ENCODE measurements at regions not wholly inside any gene's neighbourhood (a gene's known extent, or its start where the extent isn't known, plus 50 kb on each side); places are given as distances from the start of the nearest gene placed in this dataset.

DNA sequence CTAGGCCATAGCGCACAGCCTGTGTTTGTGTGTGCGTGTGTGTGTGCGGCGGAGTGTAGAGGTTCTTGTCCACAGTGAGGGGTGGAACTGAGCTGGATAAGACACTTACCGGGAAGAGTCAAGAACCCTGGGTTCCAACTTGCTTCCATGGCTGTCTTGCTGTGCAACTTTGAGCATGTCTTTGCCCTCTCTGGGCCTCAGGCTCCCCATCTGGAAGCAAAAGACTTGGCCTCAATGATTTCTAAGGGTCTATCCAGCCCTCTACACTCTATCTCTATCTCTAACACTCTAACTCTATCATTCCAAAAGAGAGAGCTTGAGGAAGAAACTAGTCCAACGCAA, 121.3 kb upstream of the PJA1 start:
- ChIA-PET POLR2A (ENCODE audit: unreplicated experiment) (no interaction called here), CTCF (no interaction called here)
- intact Hi-C loops (cut with micrococcal nuclease; ENCODE audit: unreplicated experiment), result loop anchor here (1.0 to 10.0 kb wide), 4 partner anchors 62 to 553 kb away; no protein-coding TSS in a partner anchor
- H3K9me3 ChIP-seq (ENCODE audit: insufficient read depth, low read depth), result no peaks in the 10 kb centered on the region
- H3K79me2 ChIP-seq (ENCODE audit: low read depth), result no peaks in the 10 kb centered on the region
- H3K4me3 ChIP-seq, result no peak overlapping the region
- H3F3A ChIP-seq (ENCODE audit: insufficient read depth, low read depth), result no peaks in the 10 kb centered on the region
- H3K9me2 ChIP-seq (ENCODE audit: insufficient read depth), result no peaks in the 10 kb centered on the region
- BruUV-seq (replicated peaks), result no TSS peak
- H3K4me1 ChIP-seq (replicated peaks; ENCODE audit: insufficient read depth), result no peaks in the 10 kb centered on the region
- H3K36me3 ChIP-seq (ENCODE audit: low read depth), result no peaks in the 10 kb centered on the region
- no peak overlapping the region for H3K27ac ChIP-seq
- H3K4me2 ChIP-seq, result no peak overlapping the region
- no peak overlapping the region for H2AFZ ChIP-seq
- H4K20me1 ChIP-seq (ENCODE audit: insufficient read depth), result no peaks in the 10 kb centered on the region
- 0 out of 2 replicates have a peak, but pooled peaks cover 2% of the 10 kb centered on the region for H3K27me3 ChIP-seq (ENCODE audit: insufficient read depth, low read depth)
- TF ChIP-seq CTCF (conservative IDR thresholded peaks at IDR 0.05), result no peak
- no peak for TF ChIP-seq EZH2 (IDR thresholded peaks at IDR 0.05; ENCODE audit: low read depth)
- no peak for DNase-seq

- intact Hi-C loops (cut with micrococcal nuclease; ENCODE audit: unreplicated experiment), result loop anchor here (1.0 to 10.0 kb wide), 4 partner anchors 61 to 553 kb away; no protein-coding TSS in a partner anchor
- no TSS peak for BruUV-seq (replicated peaks)
- H3K79me2 ChIP-seq (ENCODE audit: low read depth), result no peaks in the 10 kb centered on the region
- H3K4me2 ChIP-seq, result peak overlapping the region; percentile 69
- H3K4me1 ChIP-seq (replicated peaks; ENCODE audit: insufficient read depth), result no peaks in the 10 kb centered on the region
- peak; percentile 84 for TF ChIP-seq CTCF (conservative IDR thresholded peaks at IDR 0.05)
- TF ChIP-seq EZH2 (IDR thresholded peaks at IDR 0.05; ENCODE audit: low read depth), result no peak
- peak in 1 of 2 experiments; percentile 44 for DNase-seq
- H3K27ac ChIP-seq, result no peak overlapping the region
- peak overlapping the region; percentile 46; the same call in 1 of the 2 replicates for H3K4me3 ChIP-seq
- no peaks in the 10 kb centered on the region for H4K20me1 ChIP-seq (ENCODE audit: insufficient read depth)
- H3K36me3 ChIP-seq (ENCODE audit: low read depth), result no peaks in the 10 kb centered on the region
- 0 out of 2 replicates have a peak overlapping the region, but pooled peaks have one; percentile 55 for H2AFZ ChIP-seq
- H3K27me3 ChIP-seq (ENCODE audit: insufficient read depth, low read depth), result no peaks in the 10 kb centered on the region
- H3F3A ChIP-seq (ENCODE audit: insufficient read depth, low read depth), result no peaks in the 10 kb centered on the region
- no peaks in the 10 kb centered on the region for H3K9me2 ChIP-seq (ENCODE audit: insufficient read depth)
- POLR2A ChIA-PET (ENCODE audit: unreplicated experiment), result no interaction called here
- CTCF ChIA-PET, result interaction anchor here (0.6 kb wide), 1 partner anchor 49 kb away, joined by 5 read pairs; no protein-coding TSS in a partner anchor
- no peaks in the 10 kb centered on the region for H3K9me3 ChIP-seq (ENCODE audit: insufficient read depth, low read depth)
Measured at GRCh38 chrX:69285881-69286564, 120.8 kb upstream of the PJA1 start.

- H2AFZ ChIP-seq, result 0 out of 2 replicates have a peak overlapping the region, but pooled peaks have one; percentile 55
- no peaks in the 10 kb centered on the region for H4K20me1 ChIP-seq (ENCODE audit: insufficient read depth)
- H3K27ac ChIP-seq, result no peak overlapping the region
- H3F3A ChIP-seq (ENCODE audit: insufficient read depth, low read depth), result no peaks in the 10 kb centered on the region
- CTCF ChIA-PET, result interaction anchor here (0.6 kb wide), 1 partner anchor 48 kb away, joined by 5 read pairs; no protein-coding TSS in a partner anchor
- peak overlapping the region; percentile 69 for H3K4me2 ChIP-seq
- H3K4me3 ChIP-seq, result peak overlapping the region; percentile 46; the same call in 1 of the 2 replicates
- DNase-seq, result no peak
- no peaks in the 10 kb centered on the region for H3K79me2 ChIP-seq (ENCODE audit: low read depth)
- POLR2A ChIA-PET (ENCODE audit: unreplicated experiment), result no interaction called here
- no peaks in the 10 kb centered on the region for H3K27me3 ChIP-seq (ENCODE audit: insufficient read depth, low read depth)
- no TSS peak for BruUV-seq (replicated peaks)
- H3K36me3 ChIP-seq (ENCODE audit: low read depth), result no peaks in the 10 kb centered on the region
- H3K9me3 ChIP-seq (ENCODE audit: insufficient read depth, low read depth), result no peaks in the 10 kb centered on the region
- H3K4me1 ChIP-seq (replicated peaks; ENCODE audit: insufficient read depth), result no peaks in the 10 kb centered on the region
- intact Hi-C loops (cut with micrococcal nuclease; ENCODE audit: unreplicated experiment), result loop anchor here (10.0 kb wide), 2 partner anchors 61 to 221 kb away; no protein-coding TSS in a partner anchor
- H3K9me2 ChIP-seq (ENCODE audit: insufficient read depth), result no peaks in the 10 kb centered on the region
- TF ChIP-seq CTCF (conservative IDR thresholded peaks at IDR 0.05) (no peak), EZH2 (IDR thresholded peaks at IDR 0.05; ENCODE audit: low read depth) (no peak)
Measured at GRCh38 chrX:69285401-69285877, 120.2 kb upstream of the PJA1 start.

All from PC-9 (cell line).